ENCODE measurements at regions not wholly inside any gene's neighbourhood (a gene's known extent, or its start where the extent isn't known, plus 50 kb on each side); places are given as distances from the start of the nearest gene placed in this dataset.
"Not testable (repeated sequence)": the region's sequence is repeated elsewhere in the genome, so short reads cannot be mapped to it uniquely, and the experiment has no call there.

DNA sequence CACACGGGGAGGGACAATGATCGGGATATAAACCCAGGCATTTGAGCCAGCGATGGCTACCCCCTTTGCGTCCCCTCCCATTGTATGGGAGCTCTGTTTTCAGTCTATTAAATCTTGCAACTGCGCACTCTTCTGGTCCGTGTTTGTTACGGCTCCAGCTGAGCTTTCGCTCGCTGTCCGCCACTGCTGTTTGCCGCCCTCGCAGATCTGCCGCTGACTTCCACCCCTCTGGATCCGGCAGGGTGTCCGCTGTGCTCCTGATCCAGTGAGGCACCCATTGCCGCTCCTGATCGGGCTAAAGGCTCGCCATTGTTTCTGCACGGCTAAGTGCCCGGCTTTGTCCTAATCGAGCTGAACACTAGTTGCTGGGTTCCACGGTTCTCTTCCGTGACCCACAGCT lies 87.3 kb downstream of the ASB1 start:
- TF ChIP-seq, protein P1, sequence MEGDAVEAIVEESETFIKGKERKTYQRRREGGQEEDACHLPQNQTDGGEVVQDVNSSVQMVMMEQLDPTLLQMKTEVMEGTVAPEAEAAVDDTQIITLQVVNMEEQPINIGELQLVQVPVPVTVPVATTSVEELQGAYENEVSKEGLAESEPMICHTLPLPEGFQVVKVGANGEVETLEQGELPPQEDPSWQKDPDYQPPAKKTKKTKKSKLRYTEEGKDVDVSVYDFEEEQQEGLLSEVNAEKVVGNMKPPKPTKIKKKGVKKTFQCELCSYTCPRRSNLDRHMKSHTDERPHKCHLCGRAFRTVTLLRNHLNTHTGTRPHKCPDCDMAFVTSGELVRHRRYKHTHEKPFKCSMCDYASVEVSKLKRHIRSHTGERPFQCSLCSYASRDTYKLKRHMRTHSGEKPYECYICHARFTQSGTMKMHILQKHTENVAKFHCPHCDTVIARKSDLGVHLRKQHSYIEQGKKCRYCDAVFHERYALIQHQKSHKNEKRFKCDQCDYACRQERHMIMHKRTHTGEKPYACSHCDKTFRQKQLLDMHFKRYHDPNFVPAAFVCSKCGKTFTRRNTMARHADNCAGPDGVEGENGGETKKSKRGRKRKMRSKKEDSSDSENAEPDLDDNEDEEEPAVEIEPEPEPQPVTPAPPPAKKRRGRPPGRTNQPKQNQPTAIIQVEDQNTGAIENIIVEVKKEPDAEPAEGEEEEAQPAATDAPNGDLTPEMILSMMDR (IDR thresholded peaks at IDR 0.05; ENCODE audit: low read depth, low read length, missing input control), result not testable (repeated sequence)
- not testable (repeated sequence) for TF ChIP-seq REST, MAX, RXRA, ZBTB33 (IDR thresholded peaks at IDR 0.05)
